K562 (cell line): ENCODE measurements at regions not wholly inside any gene's neighbourhood (a gene's known extent, or its start where the extent isn't known, plus 50 kb on each side); places are given as distances from the start of the nearest gene placed in this dataset.

ENCODE experiments used
- ATAC-seq: fragments of 200-7000 bp; cut with Tn5 transposase; 3 replicates; pipeline ENCODE4 v1.9.1; 2020; ENCODE audit warnings: moderate library complexity
- BruUV-seq: library from RNA; stranded (reverse); fragments of 400-500 nt; replicated peaks from 2 replicates; lab custom pipeline; 2021; lab: Mats Ljungman, UMichigan
- CTCF ChIA-PET: fragments of 300-600 bp; formaldehyde crosslinking; extraction: SDS; loops from one replicate; lab custom pipeline; 2021; ENCODE audit warnings: low intra/inter-chr PET ratio; lab: Yijun Ruan, JAX
- POLR2A ChIA-PET: fragments of 300-600, 350-650 bp; sonication (Branson Sonifier 250); formaldehyde crosslinking; extraction: SDS; loops from one replicate; lab custom pipeline; 2021; ENCODE audit warnings: antibody characterized with exemption, inconsistent platforms; lab: Yijun Ruan, JAX
- DNase-seq, 4 experiments: peaks; one replicate each; pipeline versions ENCODE4 v3.0.0 to v3.0.0-alpha.2; 2011 to 2018; ENCODE audit warnings: low spot score in 3 of 4, mixed read lengths in 3 of 4; ENCODE audit errors: extremely low read depth in 1 of 4
- FAIRE-seq: peaks from 2 replicates; lab custom pipeline; 2011; peaks lifted over from hg19 to GRCh38; lab: Jason Lieb, UNC
- H2AFZ ChIP-seq: 2 replicates; pipeline ENCODE4 v1.6.0; 2011; ENCODE audit warnings: low read depth, low read length, control low read depth, inconsistent platforms
- H3K27ac ChIP-seq: fragments of 200-600 bp; 3 replicates; pipeline ENCODE4 v1.8.0; 2011; ENCODE audit warnings: low read depth, mild to moderate bottlenecking, control low read depth, inconsistent platforms, low read length, moderate library complexity, mixed read lengths; ENCODE audit errors: extremely low read depth
- H3K27me3 ChIP-seq, 2 experiments: fragments of 300-600 bp in 1 of 2; 2 replicates in 1 of 2; 3 replicates in 1 of 2; pipeline versions ENCODE4 v1.6.0 to v1.8.0; 2011; ENCODE audit warnings: inconsistent platforms in 2 of 2, low read length in 2 of 2, mild to moderate bottlenecking in 1 of 2, mixed read lengths in 1 of 2, moderate library complexity in 1 of 2; ENCODE audit not compliant: control insufficient read depth in 2 of 2, insufficient read depth in 2 of 2
- H3K36me3 ChIP-seq: fragments of 300-600 bp; 3 replicates; pipeline ENCODE4 v1.8.0; 2011; ENCODE audit warnings: mild to moderate bottlenecking, low read length, inconsistent platforms; ENCODE audit not compliant: control insufficient read depth, insufficient read depth
- H3K4me1 ChIP-seq, 2 experiments: fragments of 200-600 bp in 1 of 2; replicated peaks in 1 of 2; 2 replicates in 1 of 2; 3 replicates in 1 of 2; pipeline versions ENCODE4 v1.5.1 to v1.8.0; 2011; ENCODE audit warnings: inconsistent platforms in 2 of 2, low read length in 2 of 2, mild to moderate bottlenecking in 1 of 2, mixed read lengths in 1 of 2, moderate library complexity in 1 of 2; ENCODE audit not compliant: control insufficient read depth in 2 of 2, insufficient read depth in 2 of 2
- H3K4me2 ChIP-seq: 2 replicates; pipeline ENCODE4 v1.6.1; 2011; ENCODE audit warnings: low read length, control low read depth, inconsistent platforms, mixed read lengths; ENCODE audit not compliant: insufficient read depth
- H3K4me3 ChIP-seq: fragments of 200-600 bp; sonication (generic), shearing (Covaris generic); 2 replicates; pipeline ENCODE4 v1.5.1; 2016; ENCODE audit warnings: control low read depth, inconsistent platforms
- H3K79me2 ChIP-seq: fragments of 200-600 bp; 3 replicates; pipeline ENCODE4 v1.8.0; 2011; ENCODE audit warnings: low read length, inconsistent platforms; ENCODE audit not compliant: control insufficient read depth, insufficient read depth
- H3K9ac ChIP-seq, 2 experiments: 2 replicates each; pipeline versions ENCODE4 v1.6.0 to v1.6.1; 2011; ENCODE audit warnings: low read depth in 2 of 2, low read length in 2 of 2, control low read depth in 1 of 2, inconsistent platforms in 1 of 2, mild to moderate bottlenecking in 1 of 2, mixed read lengths in 1 of 2; ENCODE audit not compliant: insufficient read depth in 1 of 2
- H3K9me1 ChIP-seq: one replicate; pipeline ENCODE4 v1.6.0; 2011; ENCODE audit warnings: inconsistent platforms, mild to moderate bottlenecking, low read length, moderate library complexity; ENCODE audit not compliant: control insufficient read depth, insufficient read depth
- H3K9me3 ChIP-seq: replicated peaks from 2 replicates; pipeline ENCODE4 v1.5.1; 2011; ENCODE audit warnings: low read depth, low read length, inconsistent platforms; ENCODE audit not compliant: control insufficient read depth, insufficient read depth
- H4K20me1 ChIP-seq: replicated peaks from 2 replicates; pipeline ENCODE4 v1.6.1; 2011; ENCODE audit warnings: low read length, inconsistent platforms, mixed read lengths; ENCODE audit not compliant: control insufficient read depth, insufficient read depth
- KLF1 ChIP-seq: fragments of 450-650 bp; IDR thresholded peaks from 2 replicates; pipeline ENCODE4 v1.6.1; 2016; ENCODE audit warnings: missing genetic modification characterization, missing compliant biosample characterization
- ZBTB5 ChIP-seq: fragments of 450-650 bp; IDR thresholded peaks from 2 replicates; pipeline ENCODE4 v1.6.1; 2017; ENCODE audit warnings: antibody characterized with exemption
- ZFP1 ChIP-seq: fragments of 450-650 bp; formaldehyde crosslinking; IDR thresholded peaks from 2 replicates; pipeline ENCODE4 v1.4.0; 2020; ENCODE audit warnings: mild to moderate bottlenecking, mixed read lengths
- ZMIZ1 ChIP-seq, 2 experiments: fragments of 150-350 bp in 1 of 2; IDR thresholded peaks; 2 replicates each; pipeline ENCODE4 v1.6.1; 2012 to 2016; ENCODE audit warnings: low read depth in 2 of 2, low read length in 2 of 2, mild to moderate bottlenecking in 1 of 2, moderate library complexity in 1 of 2
- ZNF436 ChIP-seq: fragments of 250-450, 450-650 bp; sonication (Bioruptor Pico); formaldehyde crosslinking; IDR thresholded peaks from 2 replicates; pipeline ENCODE4 v1.7.0; 2020; ENCODE audit warnings: mild to moderate bottlenecking
- WGBS: fragments of 100-300 bp; shearing (Covaris generic); methylation state at CpG from one replicate; pipeline ENCODE4 v1.1.6; 2016; ENCODE audit warnings: low coverage, mixed read lengths; ENCODE audit not compliant: insufficient coverage; ENCODE audit errors: missing lambda C conversion rate; 5-methylcytosine and 5-hydroxymethylcytosine counted together
- in situ Hi-C: fragments of 300-500 bp; cut with MboI; formaldehyde crosslinking; loops from 4 replicates; pipeline ENCODE4 v1.15.0; 2018; ENCODE audit warnings: inconsistent platforms, mixed read lengths
- intact Hi-C: fragments of 100-400 bp; cut with micrococcal nuclease; formaldehyde crosslinking; loops from 2 replicates; pipeline ENCODE4 v1.14.2; 2022

GRCh38 chr7:96901822-96902445 is 103.4 kb upstream of the DLX6 start:
- no TSS peak for BruUV-seq
- H3K27me3 ChIP-seq = no peaks in the 10 kb centered on the region
- H2AFZ ChIP-seq = no peak overlapping the region
- H3K9ac ChIP-seq = no peak overlapping the region
- H3K4me1 ChIP-seq = no peaks in the 10 kb centered on the region
- H3K36me3 ChIP-seq = no peaks in the 10 kb centered on the region
- ATAC-seq = no peak
- no peak for FAIRE-seq
- no peaks in the 10 kb centered on the region for H4K20me1 ChIP-seq
- no peaks in the 10 kb centered on the region for H3K79me2 ChIP-seq
- H3K27ac ChIP-seq = no peak overlapping the region
- in situ Hi-C loops = no loop called here
- POLR2A ChIA-PET = no interaction called here
- TF ChIP-seq ZFP1 (no peak), ZNF436 (CRISPR knock-in tag) (no peak), ZBTB5 (no peak), ZMIZ1 (IDR thresholded peaks at IDR 0.05; ENCODE audit: low read depth in 2 of 2, low read length in 2 of 2) (no peak), KLF1 (tag) (no peak)
- TF ChIP-seq, all 486 proteins: peak for 0
- Histone ChIP-seq H3K4me3 (no peak overlapping the region), H3K4me2 (no peak overlapping the region), H3K9me3 (no peaks in the 10 kb centered on the region), H3K9me1 (no peaks in the 10 kb centered on the region)
- DNase-seq = no peak
- WGBS = 0% methylated on average over 3 of the region's 3 CpGs
- intact Hi-C loops = no loop called here
- CTCF ChIA-PET = no interaction called here
